Kidney epithelial cell (primary cell): ENCODE measurements at regions not wholly inside any gene's neighbourhood (a gene's known extent, or its start where the extent isn't known, plus 50 kb on each side); places are given as distances from the start of the nearest gene placed in this dataset.

ENCODE experiments used
- DNase-seq: peaks from one replicate; pipeline ENCODE4 v3.0.0-alpha.2; 2010; ENCODE audit warnings: low read depth
- H3K27me3 ChIP-seq: 2 replicates; pipeline ENCODE4 v1.6.0; 2011; ENCODE audit warnings: low read length; ENCODE audit not compliant: control insufficient read depth, insufficient read depth
- H3K36me3 ChIP-seq: 2 replicates; pipeline ENCODE4 v1.5.1; 2011; ENCODE audit warnings: low read length; ENCODE audit not compliant: control insufficient read depth, insufficient read depth
- H3K4me3 ChIP-seq: 2 replicates; pipeline ENCODE4 v1.5.1; 2011; ENCODE audit warnings: low read depth, mild to moderate bottlenecking, control low read depth, low read length
- TF ChIP-seq, protein P1 (sequence below): IDR thresholded peaks from 2 replicates; pipeline ENCODE4 v1.5.1; 2011; ENCODE audit warnings: mild to moderate bottlenecking, moderate library complexity, low read length, control low read depth, inconsistent platforms; ENCODE audit not compliant: insufficient read depth, poor library complexity, severe bottlenecking

DNA sequence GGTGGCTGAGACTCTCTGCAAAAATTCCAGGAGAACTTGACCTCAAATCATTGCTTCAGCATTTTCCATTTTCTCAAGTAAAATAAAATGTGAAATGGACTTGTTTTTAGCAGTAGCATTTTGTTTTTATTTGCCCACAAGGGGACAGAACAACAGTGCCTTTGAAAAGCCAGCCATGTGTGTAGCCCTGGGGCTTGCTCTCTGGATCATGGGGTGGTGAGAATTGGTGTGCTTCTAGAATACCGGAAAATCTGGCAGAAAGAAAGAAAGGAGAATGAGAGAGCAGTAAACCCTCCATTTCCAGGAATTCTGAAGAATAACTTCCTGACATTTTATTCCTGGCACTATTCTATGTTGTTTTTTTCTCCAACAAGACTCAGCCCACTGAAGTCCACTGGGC is 254.7 kb upstream of the MOCS1 start:
- H3K36me3 ChIP-seq = no peaks in the 10 kb centered on the region
- TF ChIP-seq, protein P1, sequence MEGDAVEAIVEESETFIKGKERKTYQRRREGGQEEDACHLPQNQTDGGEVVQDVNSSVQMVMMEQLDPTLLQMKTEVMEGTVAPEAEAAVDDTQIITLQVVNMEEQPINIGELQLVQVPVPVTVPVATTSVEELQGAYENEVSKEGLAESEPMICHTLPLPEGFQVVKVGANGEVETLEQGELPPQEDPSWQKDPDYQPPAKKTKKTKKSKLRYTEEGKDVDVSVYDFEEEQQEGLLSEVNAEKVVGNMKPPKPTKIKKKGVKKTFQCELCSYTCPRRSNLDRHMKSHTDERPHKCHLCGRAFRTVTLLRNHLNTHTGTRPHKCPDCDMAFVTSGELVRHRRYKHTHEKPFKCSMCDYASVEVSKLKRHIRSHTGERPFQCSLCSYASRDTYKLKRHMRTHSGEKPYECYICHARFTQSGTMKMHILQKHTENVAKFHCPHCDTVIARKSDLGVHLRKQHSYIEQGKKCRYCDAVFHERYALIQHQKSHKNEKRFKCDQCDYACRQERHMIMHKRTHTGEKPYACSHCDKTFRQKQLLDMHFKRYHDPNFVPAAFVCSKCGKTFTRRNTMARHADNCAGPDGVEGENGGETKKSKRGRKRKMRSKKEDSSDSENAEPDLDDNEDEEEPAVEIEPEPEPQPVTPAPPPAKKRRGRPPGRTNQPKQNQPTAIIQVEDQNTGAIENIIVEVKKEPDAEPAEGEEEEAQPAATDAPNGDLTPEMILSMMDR = no peak

DNA sequence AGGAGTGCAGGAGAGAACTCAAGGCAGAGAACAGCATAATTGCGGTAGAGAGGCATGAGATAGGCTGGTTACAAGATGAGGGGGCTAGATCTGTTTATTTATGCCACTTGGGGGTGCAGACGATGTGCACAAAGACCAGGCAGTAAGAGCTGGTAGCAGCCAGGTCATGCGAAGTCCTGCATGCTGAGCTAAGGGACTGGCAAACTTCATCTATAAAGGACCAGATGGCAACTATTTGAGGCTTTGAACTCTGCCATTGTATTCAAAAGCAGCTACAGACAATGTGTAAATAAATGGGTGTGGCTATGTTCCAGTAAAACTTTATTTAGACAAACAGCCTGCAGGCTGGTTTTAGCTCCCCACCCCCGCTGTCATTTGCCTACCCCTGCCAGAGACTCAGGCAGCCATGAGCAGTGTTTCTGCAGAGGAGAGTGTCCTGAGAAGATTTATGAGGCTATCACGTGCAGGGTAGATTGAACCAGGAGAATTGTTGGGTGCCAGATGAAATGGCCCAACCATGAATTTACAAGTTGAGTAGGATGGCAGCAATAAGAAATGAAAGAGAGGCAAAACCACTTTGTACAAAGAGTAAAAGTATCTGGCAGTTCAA is 253.4 kb upstream of the MOCS1 start:
- DNase-seq = no peak

More for the DNA sequence above, 254.7 kb upstream of the MOCS1 start:
- no peak for DNase-seq
- Histone ChIP-seq H3K27me3 (no peaks in the 10 kb centered on the region), H3K4me3 (no peak overlapping the region)

DNA sequence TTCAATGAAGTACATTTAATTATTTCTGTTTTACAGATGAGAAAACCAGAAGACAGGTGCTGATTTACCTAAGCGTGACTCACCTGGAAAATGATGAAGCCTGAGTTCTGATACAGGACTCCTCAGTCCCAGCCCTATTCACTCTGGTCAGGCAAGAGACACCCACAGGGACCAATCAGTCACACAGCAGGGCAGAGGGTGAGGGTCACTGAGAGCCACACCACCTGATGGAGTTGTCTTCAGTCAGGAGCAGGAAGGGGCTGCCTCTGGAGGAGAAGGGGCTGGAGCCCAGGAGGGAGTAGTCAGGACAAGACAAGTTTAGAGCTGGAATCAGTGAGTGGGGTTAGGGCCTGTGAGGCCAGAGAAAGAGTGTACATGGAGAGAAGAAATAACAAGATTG is 251.2 kb upstream of the MOCS1 start:
- Histone ChIP-seq H3K4me3 (no peak overlapping the region), H3K36me3 (no peaks in the 10 kb centered on the region), H3K27me3 (no peaks in the 10 kb centered on the region)
- TF ChIP-seq, protein P1 = no peak
- no peak for DNase-seq

More for the DNA sequence above, 253.4 kb upstream of the MOCS1 start:
- TF ChIP-seq, protein P1 = no peak
- Histone ChIP-seq H3K27me3 (no peaks in the 10 kb centered on the region), H3K4me3 (no peak overlapping the region), H3K36me3 (no peaks in the 10 kb centered on the region)

DNA sequence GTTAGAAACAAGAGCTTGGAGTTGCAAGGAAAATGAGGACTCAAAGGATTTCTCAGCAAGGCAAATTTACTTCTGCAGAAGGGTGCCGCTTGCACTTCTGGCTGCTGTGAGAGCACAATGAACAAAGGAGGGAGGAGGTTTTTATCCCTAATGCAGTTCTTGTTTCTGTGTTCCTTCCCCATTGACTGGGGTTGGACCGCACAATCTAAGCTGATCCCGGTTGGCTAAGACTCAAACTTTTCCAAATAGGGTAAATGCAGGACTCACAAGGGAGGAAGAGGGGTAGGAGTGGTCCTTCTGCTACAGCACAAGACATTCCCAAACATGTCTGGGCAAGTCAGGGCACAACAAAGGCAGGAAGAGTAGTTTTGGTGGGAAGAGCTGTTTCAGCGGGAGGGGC is 249.6 kb upstream of the MOCS1 start:
- no peaks in the 10 kb centered on the region for H3K36me3 ChIP-seq
- H3K4me3 ChIP-seq = no peak overlapping the region
- TF ChIP-seq, protein P1 = no peak
- H3K27me3 ChIP-seq = no peaks in the 10 kb centered on the region
- DNase-seq = no peak

DNA sequence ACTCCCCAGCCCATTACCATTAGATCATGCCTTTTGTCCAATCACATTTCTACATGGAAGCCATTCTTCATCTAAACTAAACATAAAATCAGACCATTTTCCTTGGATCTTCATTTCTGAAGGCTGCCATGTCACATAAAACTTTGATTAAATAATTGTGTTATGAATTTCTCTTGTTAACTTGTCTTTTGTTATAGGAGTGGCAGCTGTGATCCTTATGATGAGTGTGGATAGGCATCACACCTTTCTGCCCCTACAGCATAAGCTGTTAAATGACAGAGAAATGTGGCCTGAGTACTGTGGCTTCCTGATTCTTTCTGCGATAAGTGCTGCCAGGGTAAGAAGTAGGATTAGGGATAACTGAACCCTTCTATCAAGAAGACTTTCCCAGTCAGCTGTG is 247.1 kb upstream of the MOCS1 start:
- Histone ChIP-seq H3K27me3 (no peaks in the 10 kb centered on the region), H3K36me3 (no peaks in the 10 kb centered on the region), H3K4me3 (no peak overlapping the region)
- TF ChIP-seq, protein P1 = no peak
- DNase-seq = no peak

DNA sequence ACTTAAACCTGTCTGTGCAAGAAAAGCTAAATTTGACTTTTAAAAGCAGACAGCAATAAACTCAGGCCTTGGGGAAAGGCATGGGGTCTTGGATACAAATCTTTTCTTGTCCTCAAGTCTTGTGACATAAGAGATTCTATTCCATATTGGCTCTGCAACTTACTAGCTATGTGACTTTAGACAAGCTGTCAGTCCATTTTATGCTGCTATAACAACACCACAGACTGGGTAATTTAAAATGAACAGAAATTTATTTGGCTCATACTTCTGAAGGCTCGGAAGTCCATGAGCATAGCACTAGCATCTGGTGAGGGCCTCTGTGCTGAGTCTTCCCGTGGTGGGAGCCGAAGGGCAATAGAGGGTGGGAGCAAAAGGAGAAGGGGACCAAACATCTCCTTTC is 246.0 kb upstream of the MOCS1 start:
- TF ChIP-seq, protein P1 = no peak
- Histone ChIP-seq H3K4me3 (no peak overlapping the region), H3K27me3 (no peaks in the 10 kb centered on the region), H3K36me3 (no peaks in the 10 kb centered on the region)
- DNase-seq = no peak
